Ramos (cell line): ENCODE measurements at regions not wholly inside any gene's neighbourhood (a gene's known extent, or its start where the extent isn't known, plus 50 kb on each side); places are given as distances from the start of the nearest gene placed in this dataset.

Experiments used
- in situ Hi-C: fragments of 300-500 bp; cut with MboI; formaldehyde crosslinking; loops from one replicate; pipeline ENCODE4 v1.14.3; 2022; ENCODE audit warnings: low sequenced_read_pairs; ENCODE audit not compliant: unreplicated experiment

DNA sequence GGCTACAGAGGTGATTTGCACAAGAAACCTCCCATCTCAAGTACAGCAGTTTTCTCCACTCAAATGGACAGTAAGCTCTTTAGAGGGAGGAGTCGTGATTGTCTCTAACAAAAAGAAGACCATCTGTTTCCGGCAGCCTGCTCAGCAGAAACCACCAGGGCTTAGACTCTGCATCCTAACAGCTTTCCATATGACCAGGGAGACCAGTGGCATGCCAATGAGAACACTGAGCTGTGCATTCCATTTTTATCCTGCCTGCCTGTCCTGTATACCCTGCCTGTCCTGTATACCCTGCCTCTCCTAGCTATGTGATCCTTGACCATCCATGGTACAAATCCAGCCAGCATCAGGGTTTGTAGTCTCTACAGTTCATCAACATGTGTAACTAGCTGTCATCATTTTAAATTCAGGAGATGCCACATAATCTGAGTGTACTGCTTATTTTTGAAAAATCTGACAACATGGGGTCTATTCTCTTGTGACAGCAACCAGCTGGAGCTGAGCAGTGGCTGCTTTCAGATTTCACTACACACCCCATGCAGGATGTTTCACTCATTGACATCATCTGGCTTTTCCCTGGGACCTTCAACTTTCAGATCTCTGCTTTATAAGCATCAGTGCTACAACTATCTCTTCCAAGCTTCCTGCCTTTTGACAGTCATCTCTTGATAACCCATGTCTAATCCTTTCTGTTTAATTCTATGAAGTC is 50.5 kb upstream of the POU2AF2 start:
- in situ Hi-C loops: no loop called here

DNA sequence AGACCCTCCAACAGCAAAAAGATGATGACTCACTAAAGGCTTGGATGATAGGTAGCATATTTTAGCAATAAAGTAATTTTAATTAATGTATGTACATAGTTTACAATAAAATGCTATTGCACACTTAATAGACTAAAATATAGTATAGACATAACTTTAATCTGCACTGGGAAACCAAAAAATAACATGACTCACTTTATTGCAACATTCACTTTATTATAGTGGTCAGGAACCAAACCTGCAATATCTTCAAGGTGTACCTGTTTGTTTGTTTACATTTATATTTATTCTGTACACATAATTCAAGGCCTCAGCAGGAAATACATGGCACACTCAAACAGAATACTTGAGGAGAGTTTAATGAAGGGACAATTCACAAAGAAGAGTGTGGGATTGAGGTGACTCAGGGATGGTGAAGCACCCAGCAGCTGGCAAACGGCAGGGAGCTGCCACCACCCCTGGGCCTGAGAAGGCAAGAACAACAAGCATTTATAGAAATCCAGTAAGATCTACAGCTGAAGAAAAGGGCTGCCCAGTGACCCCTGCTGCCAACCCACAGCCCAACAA is 51.5 kb upstream of the POU2AF2 start:
- in situ Hi-C loops: no loop called here

DNA sequence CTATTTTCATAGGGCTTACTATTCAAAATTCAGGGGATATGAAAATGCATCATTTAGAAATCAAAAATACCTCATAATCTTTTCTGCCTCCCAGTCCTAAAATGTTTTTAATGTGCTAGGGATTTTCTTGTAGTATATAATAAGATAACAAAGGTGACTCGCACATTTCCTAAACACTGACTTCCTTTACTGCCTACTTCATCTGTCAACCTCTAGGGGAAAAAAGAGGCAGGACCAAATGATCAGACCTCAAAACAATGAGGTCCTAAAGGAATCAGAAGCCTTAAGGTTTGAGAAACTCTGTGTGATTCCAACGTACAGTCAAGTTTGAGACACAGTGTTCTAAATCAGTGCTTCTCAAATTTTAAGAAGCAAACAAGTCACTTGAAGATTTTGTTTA is 56.1 kb upstream of the POU2AF2 start:
- in situ Hi-C loops: no loop called here

DNA sequence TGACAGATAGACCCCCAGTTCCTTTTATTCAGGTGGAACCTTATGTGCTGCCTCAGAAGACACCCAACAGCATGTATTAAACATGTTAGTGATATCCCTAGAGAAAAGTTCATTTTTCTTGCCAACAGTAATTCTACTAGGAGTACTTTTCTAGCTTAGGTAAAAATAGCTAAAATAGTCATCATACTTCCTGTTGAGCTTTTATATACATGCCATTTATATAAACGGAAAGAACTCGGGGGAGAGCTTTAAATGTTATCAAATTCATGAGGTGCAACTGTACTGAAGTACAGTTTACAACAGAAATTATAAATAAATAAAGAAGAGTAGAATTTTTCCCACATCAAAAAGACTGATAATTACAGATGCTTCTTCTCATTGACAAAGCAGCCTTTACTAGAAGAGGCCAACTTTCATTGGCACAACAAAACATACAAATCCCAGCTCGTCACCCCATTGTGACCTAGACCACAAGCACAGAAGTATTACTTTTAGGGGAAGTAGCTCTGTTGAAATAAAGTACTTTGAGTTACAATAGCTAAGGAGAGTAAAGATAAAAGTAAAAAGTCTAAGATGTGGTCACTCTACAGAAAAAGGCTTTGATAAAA is 59.1 kb upstream of the POU2AF2 start:
- in situ Hi-C loops: no loop called here

GRCh38 chr11:111185266-111185665 is 60.3 kb upstream of the POU2AF2 start:
- in situ Hi-C loops: no loop called here

DNA sequence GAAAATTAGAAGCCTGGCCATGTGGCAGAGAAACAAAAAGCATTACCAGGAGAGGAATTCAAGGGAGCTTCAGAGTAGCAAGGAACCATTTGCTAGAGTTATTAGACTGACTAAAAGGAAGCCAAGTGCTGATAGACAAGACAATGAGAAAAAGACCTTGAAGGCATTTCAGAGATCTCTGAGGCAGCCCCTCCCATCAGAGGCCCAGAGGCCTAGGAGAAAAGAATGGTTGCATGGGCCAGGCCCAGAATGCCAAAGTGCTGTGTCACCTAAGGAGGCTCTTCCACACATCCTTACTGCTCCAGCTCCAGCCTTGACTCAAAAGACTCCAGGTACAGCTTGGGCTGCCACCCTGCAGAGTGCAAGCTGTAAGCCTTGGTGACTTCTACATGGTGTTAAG is 61.8 kb upstream of the POU2AF2 start:
- in situ Hi-C loops: no loop called here

DNA sequence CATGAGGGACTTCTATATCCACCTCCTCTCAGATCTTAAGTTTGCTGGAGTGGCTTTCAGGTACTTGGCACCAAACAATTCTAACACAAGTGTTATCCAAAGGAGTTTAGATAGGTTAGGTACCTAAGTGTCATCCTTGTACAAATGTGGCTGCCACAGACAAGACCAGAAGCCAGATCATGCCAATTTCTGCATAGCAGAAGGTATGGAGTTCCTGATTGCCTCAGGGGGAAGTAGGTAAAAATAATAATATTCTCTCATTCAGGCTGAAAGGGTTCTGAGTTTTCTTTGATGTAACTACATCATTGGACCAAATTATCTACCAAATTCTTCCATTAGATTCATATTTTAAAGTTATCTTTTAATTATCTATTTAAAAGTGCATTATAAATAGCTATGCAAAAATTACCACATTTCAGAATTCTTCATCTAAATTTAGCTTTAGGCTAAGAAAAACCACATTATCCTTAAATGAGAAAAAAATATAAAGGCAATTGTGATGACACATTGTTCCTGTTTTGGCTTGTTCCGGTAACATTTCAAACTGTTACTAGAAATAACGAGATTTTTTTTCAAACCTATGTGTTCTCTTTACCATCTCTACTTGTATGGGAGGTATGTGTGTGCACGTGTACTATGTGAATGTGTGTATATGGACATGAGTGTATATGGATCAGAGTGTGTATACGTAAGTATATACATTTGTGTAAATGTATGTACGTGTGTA is 66.2 kb upstream of the POU2AF2 start:
- in situ Hi-C loops: loop anchor here (10.0 kb wide), 1 partner anchor 245 kb away; no protein-coding TSS in a partner anchor

- in situ Hi-C loops: loop anchor here (10.0 kb wide), 1 partner anchor 248 kb away; no protein-coding TSS in a partner anchor
Observed at GRCh38 chr11:111177037-111177871, 68.3 kb upstream of the POU2AF2 start.

DNA sequence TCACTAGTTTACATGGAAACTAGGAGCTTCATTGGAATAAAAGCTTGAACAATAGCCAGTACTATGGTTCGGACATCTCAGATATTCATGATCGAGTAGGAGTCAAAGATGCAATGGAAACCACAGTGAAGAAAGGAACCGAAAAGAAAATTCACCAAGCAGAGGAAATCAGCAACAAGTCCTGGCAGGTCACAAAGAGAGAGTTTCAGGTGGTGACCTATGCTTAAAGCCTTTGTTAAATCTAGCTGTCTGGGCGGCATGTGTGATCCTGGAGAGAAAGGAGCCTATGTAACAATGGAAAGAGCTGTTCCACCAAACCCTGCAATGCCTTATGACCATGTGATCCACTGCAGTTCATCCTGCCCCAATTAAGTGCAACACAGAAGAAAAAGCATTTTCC is 68.9 kb upstream of the POU2AF2 start:
- in situ Hi-C loops: loop anchor here (10.0 kb wide), 1 partner anchor 248 kb away; no protein-coding TSS in a partner anchor

- in situ Hi-C loops: loop anchor here (10.0 kb wide), 1 partner anchor 252 kb away; no protein-coding TSS in a partner anchor
Observed at GRCh38 chr11:111173221-111173620, 72.3 kb upstream of the POU2AF2 start.

GRCh38 chr11:111172321-111172862 is 73.1 kb upstream of the POU2AF2 start:
- in situ Hi-C loops: loop anchor here (10.0 kb wide), 1 partner anchor 252 kb away; no protein-coding TSS in a partner anchor

- in situ Hi-C loops: loop anchor here (10.0 kb wide), 1 partner anchor 254 kb away; no protein-coding TSS in a partner anchor
Observed at GRCh38 chr11:111170761-111171379, 74.7 kb upstream of the POU2AF2 start.

DNA sequence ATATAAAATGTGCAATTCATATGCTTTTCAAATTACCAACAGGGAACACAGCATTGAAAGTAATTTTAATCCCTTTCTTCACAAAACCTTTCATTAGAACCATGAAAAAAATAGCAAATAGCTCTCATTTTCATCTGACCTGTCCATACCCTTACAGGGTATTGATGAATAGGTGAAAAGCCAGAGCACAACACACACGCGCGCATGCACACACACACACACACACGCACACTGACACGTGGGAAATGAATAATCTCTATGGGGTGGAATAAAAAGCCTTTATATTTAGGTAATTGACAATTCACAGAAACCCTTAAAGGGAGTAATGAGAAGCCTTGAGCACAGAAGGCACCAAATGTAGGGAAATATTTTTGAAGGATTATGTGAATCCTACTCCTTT is 76.2 kb upstream of the POU2AF2 start:
- in situ Hi-C loops: no loop called here

GRCh38 chr11:111168871-111169270 is 76.7 kb upstream of the POU2AF2 start:
- in situ Hi-C loops: no loop called here

DNA sequence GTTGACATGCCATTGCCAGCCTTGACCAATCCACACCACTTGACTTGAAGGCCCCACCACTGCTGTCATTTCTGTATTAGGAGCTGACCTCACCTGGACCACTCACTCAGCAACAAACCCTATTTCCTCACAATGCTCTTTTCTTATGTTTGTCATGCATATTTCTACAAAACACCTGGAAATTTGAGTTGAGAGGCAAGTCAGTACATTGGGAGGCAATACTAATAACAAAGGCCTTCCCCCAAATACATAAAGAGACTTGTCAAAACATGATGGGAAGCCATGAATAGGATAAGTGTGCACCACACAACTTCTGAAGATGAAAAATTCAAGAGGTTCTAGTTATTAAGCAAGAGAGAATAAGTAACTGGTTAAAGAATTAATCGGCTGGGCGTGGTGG is 77.9 kb upstream of the POU2AF2 start:
- in situ Hi-C loops: no loop called here

GRCh38 chr11:111166598-111166997 is 78.9 kb upstream of the POU2AF2 start:
- in situ Hi-C loops: no loop called here

GRCh38 chr11:111162305-111162704 is 83.2 kb upstream of the POU2AF2 start:
- in situ Hi-C loops: no loop called here

- in situ Hi-C loops: no loop called here
Observed at GRCh38 chr11:111157571-111157970, 88.0 kb upstream of the POU2AF2 start.

DNA sequence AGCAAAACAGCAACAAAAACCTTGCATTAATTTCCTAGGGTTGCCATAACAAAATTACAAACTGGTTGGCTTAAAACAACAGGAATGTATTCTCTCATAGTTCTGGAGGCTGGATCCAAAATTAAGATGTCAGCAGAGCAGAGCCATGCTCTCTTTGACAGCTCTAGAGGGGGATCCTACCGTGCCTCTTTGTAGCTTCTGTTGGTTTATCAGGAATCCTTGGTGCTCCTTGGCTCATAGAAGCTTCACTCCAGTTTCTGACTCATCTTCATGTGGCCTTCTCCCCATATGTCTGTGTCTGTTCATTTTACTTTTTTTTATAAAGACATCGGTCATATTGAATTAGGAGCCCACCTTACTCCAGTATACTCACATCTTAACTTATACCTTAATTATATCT is 90.5 kb upstream of the POU2AF2 start:
- in situ Hi-C loops: no loop called here
